Thymus (tissue), 11 donors: ENCODE measurements at regions not wholly inside any gene's neighbourhood (a gene's known extent, or its start where the extent isn't known, plus 50 kb on each side); places are given as distances from the start of the nearest gene placed in this dataset.

Source experiments
- DNase-seq, 9 donors: peaks; one replicate each; pipeline ENCODE4 v3.0.0-alpha.2; 2013; ENCODE audit warnings: low spot score in 9 of 9, low read depth in 6 of 9, missing footprints in 1 of 9
- H3K27ac ChIP-seq, 2 donors: one replicate each; pipeline ENCODE4 v1.5.1; 2013; ENCODE audit warnings: control low read depth in 1 of 2, low read depth in 1 of 2, low read length in 1 of 2, mild to moderate bottlenecking in 1 of 2, moderate library complexity in 1 of 2
- H3K27me3 ChIP-seq, 2 donors: one replicate each; pipeline ENCODE4 v1.5.1; 2013; ENCODE audit warnings: low read length in 1 of 2; ENCODE audit not compliant: control insufficient read depth in 2 of 2, insufficient read depth in 1 of 2
- H3K36me3 ChIP-seq, 2 donors: one replicate each; pipeline ENCODE4 v1.5.1; 2013; ENCODE audit warnings: low read length in 1 of 2, mild to moderate bottlenecking in 1 of 2, moderate library complexity in 1 of 2; ENCODE audit not compliant: control insufficient read depth in 2 of 2, insufficient read depth in 2 of 2
- H3K4me1 ChIP-seq, 2 donors: one replicate each; pipeline ENCODE4 v1.5.1; 2013; ENCODE audit warnings: low read length in 2 of 2; ENCODE audit not compliant: control insufficient read depth in 2 of 2, insufficient read depth in 2 of 2
- H3K4me3 ChIP-seq, 2 donors: one replicate each; pipeline ENCODE4 v1.5.1; 2013; ENCODE audit warnings: low read length in 2 of 2, control low read depth in 1 of 2, mild to moderate bottlenecking in 1 of 2
- H3K9me3 ChIP-seq, 2 donors: one replicate each; pipeline ENCODE4 v1.5.1; 2013; ENCODE audit warnings: low read length in 1 of 2, mild to moderate bottlenecking in 1 of 2; ENCODE audit not compliant: control insufficient read depth in 2 of 2, insufficient read depth in 1 of 2
- WGBS: extraction: QIAGEN DNeasy Blood & Tissue Kit; methylation state at CpG from one replicate; pipeline ENCODE4 v1.1.7; 2013; 5-methylcytosine and 5-hydroxymethylcytosine counted together
- donor health status: healthy.

- no peak for DNase-seq
- no peak overlapping the region for H3K27ac ChIP-seq
- no peaks in the 10 kb centered on the region for H3K36me3 ChIP-seq
- no peaks in the 10 kb centered on the region for H3K4me1 ChIP-seq
- no peaks in the 10 kb centered on the region for H3K27me3 ChIP-seq
- no peaks in the 10 kb centered on the region for H3K9me3 ChIP-seq
- H3K4me3 ChIP-seq: no peak overlapping the region
- 99% methylated on average over 1 of the region's 1 CpG for WGBS
These were observed 352.5 kb downstream of the ZNF326 start for GRCh38 chr1:90347366-90347765.

- WGBS: 96% methylated on average over 2 of the region's 2 CpGs
- no peak overlapping the region for H3K27ac ChIP-seq
These were observed 351.8 kb downstream of the ZNF326 start for GRCh38 chr1:90346757-90347156.

GRCh38 chr1:90346349-90346748 lies 351.4 kb downstream of the ZNF326 start:
- H3K4me3 ChIP-seq: no peak overlapping the region
- 95% methylated on average over 1 of the region's 1 CpG for WGBS
- H3K4me1 ChIP-seq: no peaks in the 10 kb centered on the region
- no peaks in the 10 kb centered on the region for H3K9me3 ChIP-seq
- H3K27ac ChIP-seq: no peak overlapping the region
- no peak for DNase-seq
- H3K36me3 ChIP-seq: no peaks in the 10 kb centered on the region
- H3K27me3 ChIP-seq: no peaks in the 10 kb centered on the region

More at GRCh38 chr1:90346757-90347156, 351.8 kb downstream of the ZNF326 start:
- H3K9me3 ChIP-seq: no peaks in the 10 kb centered on the region
- no peaks in the 10 kb centered on the region for H3K36me3 ChIP-seq
- H3K27me3 ChIP-seq: no peaks in the 10 kb centered on the region
- no peak for DNase-seq
- H3K4me3 ChIP-seq: no peak overlapping the region
- no peaks in the 10 kb centered on the region for H3K4me1 ChIP-seq

GRCh38 chr1:90344963-90345730 lies 350.2 kb downstream of the ZNF326 start:
- WGBS: 90% methylated on average over 1 of the region's 1 CpG
- H3K27ac ChIP-seq: no peak overlapping the region
- no peak overlapping the region for H3K4me3 ChIP-seq
- H3K4me1 ChIP-seq: no peaks in the 10 kb centered on the region
- no peaks in the 10 kb centered on the region for H3K27me3 ChIP-seq
- no peaks in the 10 kb centered on the region for H3K36me3 ChIP-seq
- no peaks in the 10 kb centered on the region for H3K9me3 ChIP-seq
- DNase-seq: no peak

GRCh38 chr1:90341516-90341915 lies 346.6 kb downstream of the ZNF326 start:
- 72% methylated on average over 1 of the region's 1 CpG for WGBS
- DNase-seq: no peak

GRCh38 chr1:90340606-90341005 lies 345.7 kb downstream of the ZNF326 start:
- 4% methylated on average over 2 of the region's 2 CpGs for WGBS
- H3K4me3 ChIP-seq: no peak overlapping the region
- H3K27ac ChIP-seq: no peak overlapping the region
- peak in 1 of 9 donors; percentile 13 for DNase-seq
- no peaks in the 10 kb centered on the region for H3K4me1 ChIP-seq
- no peaks in the 10 kb centered on the region for H3K36me3 ChIP-seq
- H3K27me3 ChIP-seq: no peaks in the 10 kb centered on the region
- H3K9me3 ChIP-seq: no peaks in the 10 kb centered on the region

More at GRCh38 chr1:90341516-90341915, 346.6 kb downstream of the ZNF326 start:
- H3K27ac ChIP-seq: no peak overlapping the region
- no peaks in the 10 kb centered on the region for H3K36me3 ChIP-seq
- H3K9me3 ChIP-seq: no peaks in the 10 kb centered on the region
- H3K4me1 ChIP-seq: no peaks in the 10 kb centered on the region
- H3K27me3 ChIP-seq: no peaks in the 10 kb centered on the region
- H3K4me3 ChIP-seq: no peak overlapping the region

GRCh38 chr1:90339811-90340210 lies 344.9 kb downstream of the ZNF326 start:
- 8% methylated on average over 2 of the region's 2 CpGs for WGBS
- DNase-seq: peak in 1 of 9 donors; percentile 6
- no peak overlapping the region for H3K27ac ChIP-seq
- H3K4me1 ChIP-seq: no peaks in the 10 kb centered on the region
- no peaks in the 10 kb centered on the region for H3K9me3 ChIP-seq
- H3K27me3 ChIP-seq: no peaks in the 10 kb centered on the region
- no peak overlapping the region for H3K4me3 ChIP-seq
- no peaks in the 10 kb centered on the region for H3K36me3 ChIP-seq

- WGBS: 95% methylated on average over 8 of the region's 8 CpGs
- DNase-seq: no peak
- Histone ChIP-seq H3K27me3 (no peaks in the 10 kb centered on the region), H3K36me3 (no peaks in the 10 kb centered on the region), H3K4me1 (no peaks in the 10 kb centered on the region), H3K27ac (no peak overlapping the region), H3K4me3 (no peak overlapping the region), H3K9me3 (no peaks in the 10 kb centered on the region)
These were observed 341.8 kb downstream of the ZNF326 start for GRCh38 chr1:90336552-90337324.

GRCh38 chr1:90335558-90335957 lies 340.6 kb downstream of the ZNF326 start:
- no peak for DNase-seq

More at GRCh38 chr1:90335558-90335957, 340.6 kb downstream of the ZNF326 start:
- H3K4me3 ChIP-seq: no peak overlapping the region
- H3K27me3 ChIP-seq: no peaks in the 10 kb centered on the region
- H3K36me3 ChIP-seq: no peaks in the 10 kb centered on the region
- 97% methylated on average over 3 of the region's 3 CpGs for WGBS
- H3K27ac ChIP-seq: no peak overlapping the region
- no peaks in the 10 kb centered on the region for H3K9me3 ChIP-seq
- H3K4me1 ChIP-seq: no peaks in the 10 kb centered on the region
